B cell (primary cell): ENCODE measurements at regions not wholly inside any gene's neighbourhood (a gene's known extent, or its start where the extent isn't known, plus 50 kb on each side); places are given as distances from the start of the nearest gene placed in this dataset.

Source experiments
- ATAC-seq: fragments of 200-7000 bp; cut with Tn5 transposase; one replicate; pipeline ENCODE4 v1.10.0; 2021; ENCODE audit warnings: low read depth, mild to moderate bottlenecking, moderate number of reproducible peaks, moderate library complexity
- CTCF ChIA-PET: fragments of 350-600 bp; sonication (Branson Sonifier 250); formaldehyde crosslinking; loops from one replicate; lab custom pipeline; 2021; ENCODE audit warnings: antibody characterized with exemption, inconsistent platforms; lab: Charles Lee
- POLR2A ChIA-PET: fragments of 350-600 bp; sonication (Branson Sonifier 250); formaldehyde crosslinking; loops from one replicate; lab custom pipeline; 2021; ENCODE audit warnings: antibody characterized with exemption; lab: Charles Lee
- DNase-seq: peaks from one replicate; pipeline ENCODE4 v3.0.0; 2013
- H2AFZ ChIP-seq: 2 replicates; pipeline ENCODE4 v1.6.1; 2012; ENCODE audit warnings: mild to moderate bottlenecking, low read depth, low read length; ENCODE audit not compliant: insufficient read depth, poor library complexity, severe bottlenecking
- H3K27ac ChIP-seq, 2 donors: 1 replicate in 1 of 2; 2 replicates in 1 of 2; pipeline ENCODE4 v1.5.1; 2012 to 2013; ENCODE audit warnings: low read length in 2 of 2, mild to moderate bottlenecking in 2 of 2, moderate library complexity in 1 of 2
- H3K27me3 ChIP-seq, 4 experiments: fragments of 200-600 bp in 1 of 4; sonication (generic) in 1 of 4; replicated peaks in 1 of 4; 1 replicate in 2 of 4; 2 replicates in 2 of 4; pipeline versions ENCODE4 v1.6.1 to v1.7.0; 2013 to 2016; ENCODE audit warnings: low read length in 3 of 4, mild to moderate bottlenecking in 2 of 4, mixed read lengths in 1 of 4, moderate library complexity in 1 of 4; ENCODE audit not compliant: insufficient read depth in 4 of 4, control insufficient read depth in 3 of 4; ENCODE audit errors: control extremely low read depth in 1 of 4
- H3K36me3 ChIP-seq, 2 experiments: replicated peaks in 1 of 2; 1 replicate in 1 of 2; 2 replicates in 1 of 2; pipeline versions ENCODE4 v1.6.1 to v1.7.1; 2013; ENCODE audit warnings: low read length in 1 of 2; ENCODE audit not compliant: insufficient read depth in 2 of 2, control insufficient read depth in 1 of 2; ENCODE audit errors: control extremely low read depth in 1 of 2, extremely low read depth in 1 of 2
- H3K4me1 ChIP-seq, 2 donors: fragments of 200-600 bp in 1 of 2; sonication (generic) in 1 of 2; 1 replicate in 1 of 2; 2 replicates in 1 of 2; pipeline versions ENCODE4 v1.5.1 to v1.6.1; 2013 to 2017; ENCODE audit warnings: low read length in 2 of 2; ENCODE audit not compliant: control insufficient read depth in 2 of 2, insufficient read depth in 2 of 2
- H3K4me2 ChIP-seq: replicated peaks from 2 replicates; pipeline ENCODE3; 2012; ENCODE audit warnings: mild to moderate bottlenecking, low read depth, low read length; ENCODE audit not compliant: poor library complexity, severe bottlenecking
- H3K4me3 ChIP-seq, 5 experiments: fragments of 200-600 bp in 1 of 5; sonication (generic) in 1 of 5; 1 replicate in 3 of 5; 2 replicates in 2 of 5; pipeline versions ENCODE4 v1.5.1 to v1.7.0; 2011 to 2016; ENCODE audit warnings: low read length in 4 of 5, mild to moderate bottlenecking in 4 of 5, low read depth in 2 of 5, control low read depth in 1 of 5, moderate library complexity in 1 of 5; ENCODE audit not compliant: insufficient read depth in 1 of 5; ENCODE audit errors: control extremely low read depth in 1 of 5, extremely low read depth in 1 of 5
- H3K79me2 ChIP-seq: fragments of 200-600 bp; sonication (generic); one replicate; pipeline ENCODE4 v1.6.0; 2016; ENCODE audit warnings: low read length; ENCODE audit not compliant: control insufficient read depth, insufficient read depth
- H3K9ac ChIP-seq: fragments of 200-600 bp; sonication (generic); 2 replicates; pipeline ENCODE4 v1.6.1; 2017; ENCODE audit warnings: mild to moderate bottlenecking, low read length, moderate library complexity
- H3K9me3 ChIP-seq, 3 donors: one replicate each; pipeline versions ENCODE4 v1.6.1 to v1.7.1; 2013; ENCODE audit warnings: low read length in 2 of 3; ENCODE audit not compliant: control insufficient read depth in 2 of 3, insufficient read depth in 1 of 3; ENCODE audit errors: control extremely low read depth in 1 of 3
- H4K20me1 ChIP-seq: 2 replicates; pipeline ENCODE4 v1.6.0; 2012; ENCODE audit warnings: mild to moderate bottlenecking, low read length; ENCODE audit not compliant: insufficient read depth, control insufficient read depth, poor library complexity, severe bottlenecking
- H3K27ac Mint-ChIP-seq: one replicate; pipeline ENCODE4 v1.8.0; 2021; ENCODE audit warnings: mixed read lengths
- H3K27me3 Mint-ChIP-seq: one replicate; pipeline ENCODE4 v1.8.0; 2021; ENCODE audit warnings: mixed read lengths
- H3K4me1 Mint-ChIP-seq: one replicate; pipeline ENCODE4 v1.8.0; 2021; ENCODE audit warnings: mixed read lengths
- H3K4me3 Mint-ChIP-seq: one replicate; pipeline ENCODE4 v1.8.0; 2021; ENCODE audit warnings: mixed read lengths
- H3K9me3 Mint-ChIP-seq: one replicate; pipeline ENCODE4 v1.8.0; 2022; ENCODE audit warnings: mixed read lengths; ENCODE audit not compliant: insufficient read depth
- CTCF ChIP-seq: fragments of 200-600 bp; IDR thresholded peaks from one replicate; pipeline ENCODE4 v1.8.0; 2022; ENCODE audit warnings: antibody characterized with exemption, mild to moderate bottlenecking
- EZH2 ChIP-seq: IDR thresholded peaks from 2 replicates; pipeline ENCODE4 v1.6.1; 2012; ENCODE audit warnings: borderline replicate concordance, low read depth, mild to moderate bottlenecking, moderate library complexity, low read length; ENCODE audit not compliant: insufficient read depth, poor library complexity, severe bottlenecking
- WGBS: methylation state at CpG from one replicate; pipeline ENCODE4 v1.1.5; 2013; ENCODE audit warnings: missing lambda C conversion rate; ENCODE audit not compliant: insufficient coverage; 5-methylcytosine and 5-hydroxymethylcytosine counted together
- intact Hi-C: fragments of 100-400 bp; cut with micrococcal nuclease; formaldehyde crosslinking; loops from one replicate; pipeline ENCODE4 v1.10.0; 2022

- H3K9me3 Mint-ChIP-seq, result peaks cover 2% of the 10 kb centered on the region
- intact Hi-C loops, result no loop called here
- Histone ChIP-seq H3K4me1 (no peaks in the 10 kb centered on the region), H3K9me3 (no peaks in the 10 kb centered on the region), H3K27me3 (no peaks in the 10 kb centered on the region), H4K20me1 (no peaks in the 10 kb centered on the region), H3K27ac (no peak overlapping the region), H3K36me3 (no peaks in the 10 kb centered on the region), H2AFZ (no peak overlapping the region), H3K9ac (no peak overlapping the region), H3K79me2 (no peaks in the 10 kb centered on the region), H3K4me3 (no peak overlapping the region), H3K4me2 (no peak overlapping the region)
- POLR2A ChIA-PET, result no interaction called here
- no peak overlapping the region for H3K4me3 Mint-ChIP-seq
- TF ChIP-seq CTCF (no peak), EZH2 (no peak)
- H3K27ac Mint-ChIP-seq, result no peak overlapping the region
- ATAC-seq (no peak), DNase-seq (no peak)
- H3K27me3 Mint-ChIP-seq, result no peaks in the 10 kb centered on the region
- CTCF ChIA-PET, result no interaction called here
- no peaks in the 10 kb centered on the region for H3K4me1 Mint-ChIP-seq
- 67% methylated on average over 1 of the region's 2 CpGs for WGBS
These were observed 229.9 kb upstream of the BOD1L1 start for GRCh38 chr4:13857397-13857796.

DNA sequence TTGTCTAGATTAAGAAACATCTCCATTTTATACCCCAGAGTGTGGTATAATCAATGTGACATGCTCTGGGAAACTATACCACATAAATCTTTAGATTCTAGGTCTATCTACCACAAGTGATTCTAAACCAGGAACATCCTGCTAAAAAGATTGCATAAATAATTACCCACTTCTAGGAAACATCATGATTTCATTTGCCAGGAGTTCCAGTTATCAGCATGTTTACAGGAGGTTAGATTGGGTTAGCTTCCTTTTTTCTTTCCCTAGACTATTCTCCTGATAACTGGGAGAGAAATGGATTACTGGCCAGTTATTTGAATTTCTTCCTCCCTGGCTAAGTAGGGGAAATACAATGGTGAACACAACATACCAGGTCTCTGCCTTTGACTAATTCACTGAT, 230.3 kb upstream of the BOD1L1 start:
- ChIA-PET CTCF (no interaction called here), POLR2A (no interaction called here)
- Mint-ChIP-seq H3K27me3 (no peaks in the 10 kb centered on the region), H3K4me1 (no peaks in the 10 kb centered on the region), H3K4me3 (no peak overlapping the region), H3K9me3 (peaks cover 5% of the 10 kb centered on the region), H3K27ac (no peak overlapping the region)
- Histone ChIP-seq H3K36me3 (no peaks in the 10 kb centered on the region), H3K4me1 (no peaks in the 10 kb centered on the region), H3K27me3 (no peaks in the 10 kb centered on the region), H3K4me2 (no peak overlapping the region), H2AFZ (no peak overlapping the region), H3K4me3 (no peak overlapping the region), H3K27ac (no peak overlapping the region), H3K9ac (no peak overlapping the region), H3K9me3 (no peaks in the 10 kb centered on the region), H4K20me1 (no peaks in the 10 kb centered on the region), H3K79me2 (no peaks in the 10 kb centered on the region)
- no peak for TF ChIP-seq CTCF
- no peak for TF ChIP-seq EZH2
- intact Hi-C loops, result no loop called here
- DNase-seq, result no peak
- no peak for ATAC-seq
